Astrocyte (in vitro differentiated cells and primary cell): ENCODE measurements at regions not wholly inside any gene's neighbourhood (a gene's known extent, or its start where the extent isn't known, plus 50 kb on each side); places are given as distances from the start of the nearest gene placed in this dataset.
A peak's percentile ranks its signal among the peaks of the same experiment; 100 is the strongest.

Experiments used
- DNase-seq: peaks from one replicate; pipeline ENCODE4 v3.0.0-alpha.2; 2010; ENCODE audit warnings: low read depth
- FAIRE-seq: peaks from 2 replicates; lab custom pipeline; 2011; peaks lifted over from hg19 to GRCh38; lab: Jason Lieb, UNC
- H2AFZ ChIP-seq: 2 replicates; pipeline ENCODE4 v1.6.0; 2012; ENCODE audit warnings: low read depth, low read length, inconsistent platforms
- H3K27ac ChIP-seq: 2 replicates; pipeline ENCODE4 v1.5.1; 2011; ENCODE audit warnings: low read depth, low read length, inconsistent platforms
- H3K27me3 ChIP-seq: 2 replicates; pipeline ENCODE4 v1.6.0; 2011; ENCODE audit warnings: low read length, inconsistent platforms; ENCODE audit not compliant: insufficient read depth
- H3K36me3 ChIP-seq: 2 replicates; pipeline ENCODE4 v1.5.1; 2011; ENCODE audit warnings: low read length, inconsistent platforms; ENCODE audit not compliant: insufficient read depth
- H3K4me1 ChIP-seq: 2 replicates; pipeline ENCODE4 v1.5.1; 2011; ENCODE audit warnings: low read length, inconsistent platforms; ENCODE audit not compliant: insufficient read depth
- H3K4me2 ChIP-seq: 2 replicates; pipeline ENCODE4 v1.6.0; 2012; ENCODE audit warnings: low read length, inconsistent platforms
- H3K4me3 ChIP-seq: 2 replicates; pipeline ENCODE4 v1.5.1; 2011; ENCODE audit warnings: low read depth, mild to moderate bottlenecking, low read length, inconsistent platforms; ENCODE audit not compliant: insufficient read depth
- H3K79me2 ChIP-seq: 2 replicates; pipeline ENCODE4 v1.6.0; 2012; ENCODE audit warnings: mild to moderate bottlenecking, low read length, inconsistent platforms; ENCODE audit not compliant: insufficient read depth
- H3K9ac ChIP-seq: 2 replicates; pipeline ENCODE4 v1.6.0; 2012; ENCODE audit warnings: mild to moderate bottlenecking, low read length, inconsistent platforms
- H3K9me3 ChIP-seq: 2 replicates; pipeline ENCODE4 v1.5.1; 2012; ENCODE audit warnings: low read depth, mild to moderate bottlenecking, low read length, inconsistent platforms; ENCODE audit not compliant: insufficient read depth
- H4K20me1 ChIP-seq: 2 replicates; pipeline ENCODE4 v1.6.0; 2012; ENCODE audit warnings: low read length, inconsistent platforms; ENCODE audit not compliant: insufficient read depth
- H3K27ac Mint-ChIP-seq: one replicate; pipeline ENCODE4 v1.8.0; 2021; ENCODE audit warnings: mild to moderate bottlenecking, mixed read lengths; ENCODE audit not compliant: unreplicated experiment
- H3K27me3 Mint-ChIP-seq: one replicate; pipeline ENCODE4 v1.8.0; 2021; ENCODE audit warnings: low read depth, mixed read lengths; ENCODE audit not compliant: unreplicated experiment
- H3K36me3 Mint-ChIP-seq: one replicate; pipeline ENCODE4 v1.8.0; 2021; ENCODE audit warnings: low read depth, mixed read lengths; ENCODE audit not compliant: unreplicated experiment
- H3K4me1 Mint-ChIP-seq: one replicate; pipeline ENCODE4 v1.8.0; 2021; ENCODE audit warnings: low read depth, mixed read lengths; ENCODE audit not compliant: unreplicated experiment
- H3K4me3 Mint-ChIP-seq: one replicate; pipeline ENCODE4 v1.8.0; 2021; ENCODE audit warnings: mild to moderate bottlenecking, moderate library complexity, mixed read lengths; ENCODE audit not compliant: unreplicated experiment
- H3K9me3 Mint-ChIP-seq: one replicate; pipeline ENCODE4 v1.8.0; 2021; ENCODE audit warnings: mild to moderate bottlenecking, mixed read lengths; ENCODE audit not compliant: unreplicated experiment
- CTCF ChIP-seq: IDR thresholded peaks from 2 replicates; pipeline ENCODE4 v1.5.1; 2011; ENCODE audit warnings: low read depth, mild to moderate bottlenecking, inconsistent platforms, low read length, moderate library complexity; ENCODE audit not compliant: insufficient read depth
- EZH2 ChIP-seq: IDR thresholded peaks from 2 replicates; pipeline ENCODE4 v1.6.1; 2012; ENCODE audit warnings: mild to moderate bottlenecking, low read length, inconsistent platforms; ENCODE audit not compliant: insufficient read depth

- no peak overlapping the region for H2AFZ ChIP-seq
Observed at GRCh38 chr1:244778344-244778743, 57.1 kb upstream of the COX20 start.

GRCh38 chr1:244779410-244779809, 56.0 kb upstream of the COX20 start:
- H3K27ac Mint-ChIP-seq = no peak overlapping the region
- DNase-seq (peak; percentile 27), FAIRE-seq (no peak)
- Histone ChIP-seq H4K20me1 (no peaks in the 10 kb centered on the region), H3K27me3 (no peaks in the 10 kb centered on the region), H3K9me3 (peaks cover 3% of the 10 kb centered on the region), H3K4me3 (no peak overlapping the region), H3K4me1 (peaks cover 9% of the 10 kb centered on the region), H3K9ac (no peak overlapping the region), H3K4me2 (no peak overlapping the region), H3K36me3 (no peaks in the 10 kb centered on the region), H3K79me2 (no peaks in the 10 kb centered on the region), H2AFZ (peak overlapping the region; percentile 18), H3K27ac (peak overlapping the region; percentile 29)
- H3K27me3 Mint-ChIP-seq = peaks cover 7% of the 10 kb centered on the region
- no peaks in the 10 kb centered on the region for H3K36me3 Mint-ChIP-seq
- H3K4me3 Mint-ChIP-seq = no peak overlapping the region
- no peaks in the 10 kb centered on the region for H3K9me3 Mint-ChIP-seq
- no peak for TF ChIP-seq CTCF
- no peak for TF ChIP-seq EZH2
- H3K4me1 Mint-ChIP-seq = peaks cover 5% of the 10 kb centered on the region

More at GRCh38 chr1:244778344-244778743, 57.1 kb upstream of the COX20 start:
- peaks cover 3% of the 10 kb centered on the region for H3K9me3 ChIP-seq
- DNase-seq (peak; percentile 89), FAIRE-seq (peak; percentile 87)
- no peaks in the 10 kb centered on the region for H3K79me2 ChIP-seq
- TF ChIP-seq EZH2 (no peak), CTCF (no peak)
- peaks cover 5% of the 10 kb centered on the region for H3K4me1 Mint-ChIP-seq
- no peaks in the 10 kb centered on the region for H3K9me3 Mint-ChIP-seq
- no peaks in the 10 kb centered on the region for H3K36me3 Mint-ChIP-seq
- peaks cover 7% of the 10 kb centered on the region for H3K27me3 Mint-ChIP-seq
- peak overlapping the region; percentile 29 for H3K27ac ChIP-seq
- H4K20me1 ChIP-seq = no peaks in the 10 kb centered on the region
- no peaks in the 10 kb centered on the region for H3K27me3 ChIP-seq
- no peak overlapping the region for H3K9ac ChIP-seq
- no peak overlapping the region for H3K4me3 Mint-ChIP-seq
- H3K27ac Mint-ChIP-seq = no peak overlapping the region
- H3K4me2 ChIP-seq = peak overlapping the region; percentile 24
- H3K4me1 ChIP-seq = peaks cover 9% of the 10 kb centered on the region
- H3K36me3 ChIP-seq = no peaks in the 10 kb centered on the region
- no peak overlapping the region for H3K4me3 ChIP-seq

- Histone ChIP-seq H3K9ac (no peak overlapping the region), H3K4me1 (peaks cover 9% of the 10 kb centered on the region), H3K36me3 (no peaks in the 10 kb centered on the region), H3K27me3 (no peaks in the 10 kb centered on the region), H3K27ac (no peak overlapping the region), H3K4me3 (no peak overlapping the region), H2AFZ (no peak overlapping the region), H3K79me2 (no peaks in the 10 kb centered on the region), H4K20me1 (no peaks in the 10 kb centered on the region), H3K4me2 (no peak overlapping the region), H3K9me3 (peaks cover 3% of the 10 kb centered on the region)
- peaks cover 5% of the 10 kb centered on the region for H3K4me1 Mint-ChIP-seq
- H3K27me3 Mint-ChIP-seq = peaks cover 7% of the 10 kb centered on the region
- no peaks in the 10 kb centered on the region for H3K9me3 Mint-ChIP-seq
- TF ChIP-seq EZH2 = no peak
- TF ChIP-seq CTCF = no peak
- H3K4me3 Mint-ChIP-seq = no peak overlapping the region
- no peaks in the 10 kb centered on the region for H3K36me3 Mint-ChIP-seq
- DNase-seq (no peak), FAIRE-seq (no peak)
- H3K27ac Mint-ChIP-seq = no peak overlapping the region
Observed at GRCh38 chr1:244780311-244780710, 55.1 kb upstream of the COX20 start.
